GM12878 (cell line): ENCODE measurements at regions not wholly inside any gene's neighbourhood (a gene's known extent, or its start where the extent isn't known, plus 50 kb on each side); places are given as distances from the start of the nearest gene placed in this dataset.

Experiments
- ATAC-seq: fragments of 200-7000 bp; cut with Tn5 transposase; 3 replicates; pipeline ENCODE4 v1.9.1; 2020; ENCODE audit warnings: mild to moderate bottlenecking, moderate library complexity
- BruUV-seq: library from RNA; stranded (reverse); fragments of 400-500 nt; replicated peaks from 2 replicates; lab custom pipeline; 2021; lab: Mats Ljungman, UMichigan
- CTCF ChIA-PET: fragments of 300-600 bp; sonication (Branson Sonifier 250); formaldehyde crosslinking; extraction: SDS; loops from one replicate; lab custom pipeline; 2021; ENCODE audit warnings: inconsistent platforms; lab: Yijun Ruan, JAX
- POLR2A ChIA-PET: fragments of 350-600 bp; formaldehyde crosslinking; extraction: SDS; loops from one replicate; lab custom pipeline; 2021; ENCODE audit warnings: inconsistent platforms; lab: Charles Lee
- RAD21 ChIA-PET: fragments of 300-600 bp; sonication (Branson Sonifier 250); formaldehyde crosslinking; loops from one replicate; lab custom pipeline; 2023; ENCODE audit warnings: antibody characterized with exemption; ENCODE audit not compliant: unreplicated experiment; lab: Charles Lee
- SMC1A ChIA-PET: fragments of 300-600 bp; sonication (Branson Sonifier 250); formaldehyde crosslinking; loops from one replicate; lab custom pipeline; 2023; ENCODE audit not compliant: unreplicated experiment, uncharacterized antibody; lab: Charles Lee
- DNase-seq: peaks from one replicate; pipeline ENCODE4 v3.0.0-alpha.2; 2011; ENCODE audit warnings: low read depth, low spot score
- FAIRE-seq: peaks from 3 replicates; lab custom pipeline; 2011; peaks lifted over from hg19 to GRCh38; lab: Jason Lieb, UNC
- H2AFZ ChIP-seq: 2 replicates; pipeline ENCODE4 v1.6.0; 2011; ENCODE audit warnings: low read depth, low read length, control low read depth; ENCODE audit not compliant: control insufficient read depth
- H3K27ac ChIP-seq: 2 replicates; pipeline ENCODE4 v1.5.1; 2011; ENCODE audit warnings: control low read depth; ENCODE audit not compliant: control insufficient read depth, insufficient read depth
- H3K27me3 ChIP-seq, 2 experiments: replicated peaks in 1 of 2; 2 replicates each; pipeline versions ENCODE4 v1.6.0 to v1.6.1; 2011; ENCODE audit warnings: low read length in 1 of 2; ENCODE audit not compliant: control insufficient read depth in 2 of 2, insufficient read depth in 2 of 2
- H3K36me3 ChIP-seq, 2 experiments: 2 replicates each; pipeline ENCODE4 v1.5.1; 2011; ENCODE audit warnings: low read length in 1 of 2; ENCODE audit not compliant: control insufficient read depth in 2 of 2, insufficient read depth in 2 of 2
- H3K4me1 ChIP-seq: 2 replicates; pipeline ENCODE4 v1.6.1; 2011; ENCODE audit warnings: mild to moderate bottlenecking, low read length, moderate library complexity, mixed read lengths; ENCODE audit not compliant: control insufficient read depth, insufficient read depth
- H3K4me2 ChIP-seq: 2 replicates; pipeline ENCODE4 v1.6.0; 2011; ENCODE audit warnings: control low read depth; ENCODE audit not compliant: control insufficient read depth, insufficient read depth
- H3K4me3 ChIP-seq: fragments of 200-600 bp; sonication (generic); 2 replicates; pipeline ENCODE4 v1.5.1; 2016
- H3K79me2 ChIP-seq: 2 replicates; pipeline ENCODE4 v1.6.0; 2011; ENCODE audit warnings: low read length; ENCODE audit not compliant: control insufficient read depth, insufficient read depth
- H3K9ac ChIP-seq: 2 replicates; pipeline ENCODE4 v1.8.0; 2011; ENCODE audit warnings: low read length, control low read depth, mixed read lengths; ENCODE audit not compliant: control insufficient read depth, insufficient read depth
- H3K9me3 ChIP-seq: replicated peaks from 3 replicates; pipeline ENCODE4 v1.5.1; 2011; ENCODE audit warnings: mild to moderate bottlenecking, low read length; ENCODE audit not compliant: control insufficient read depth, insufficient read depth
- H4K20me1 ChIP-seq: 2 replicates; pipeline ENCODE4 v1.6.0; 2011; ENCODE audit not compliant: control insufficient read depth, insufficient read depth
- ATF2 ChIP-seq: IDR thresholded peaks from 2 replicates; pipeline ENCODE4 v1.6.1; 2012; ENCODE audit warnings: low read length, inconsistent platforms
- CHD2 ChIP-seq: IDR thresholded peaks from 2 replicates; pipeline ENCODE4 v1.6.1; 2011; ENCODE audit warnings: low read depth, low read length, improper control_type of control experiment, borderline replicate concordance
- FOS ChIP-seq: IDR thresholded peaks from 3 replicates; pipeline ENCODE4 v1.6.1; 2011; ENCODE audit warnings: borderline replicate concordance; ENCODE audit not compliant: insufficient read length; ENCODE audit errors: extremely low read depth
- MEF2B ChIP-seq: fragments of 450-650 bp; IDR thresholded peaks from 2 replicates; pipeline ENCODE4 v1.6.1; 2018; ENCODE audit warnings: mild to moderate bottlenecking, moderate library complexity; ENCODE audit not compliant: partially characterized antibody, poor library complexity, severe bottlenecking
- NR2F1 ChIP-seq: fragments of 450-650 bp; conservative IDR thresholded peaks from 2 replicates; pipeline ENCODE4 v1.6.1; 2017; ENCODE audit warnings: mild to moderate bottlenecking
- RAD51 ChIP-seq: fragments of 450-650 bp; IDR thresholded peaks from 2 replicates; pipeline ENCODE4 v1.6.1; 2016; ENCODE audit warnings: moderate library complexity, mild to moderate bottlenecking, inconsistent platforms
- RELB ChIP-seq: fragments of 450-650 bp; IDR thresholded peaks from 2 replicates; pipeline ENCODE4 v1.6.1; 2017; ENCODE audit warnings: low read depth, mild to moderate bottlenecking, moderate library complexity
- SIX5 ChIP-seq: IDR thresholded peaks from 2 replicates; pipeline ENCODE4 v1.6.1; 2011; ENCODE audit warnings: mild to moderate bottlenecking, low read depth, low read length, moderate library complexity; ENCODE audit not compliant: severe bottlenecking
- SMC3 ChIP-seq: IDR thresholded peaks from 2 replicates; pipeline ENCODE4 v1.6.1; 2011; ENCODE audit warnings: low read length, improper control_type of control experiment, borderline replicate concordance
- STAT3 ChIP-seq: IDR thresholded peaks from 2 replicates; pipeline ENCODE4 v1.6.1; 2011; ENCODE audit warnings: low read depth, low read length, improper control_type of control experiment
- TARDBP ChIP-seq: IDR thresholded peaks from 2 replicates; pipeline ENCODE4 v1.6.1; 2016; ENCODE audit warnings: borderline replicate concordance
- TBL1XR1 ChIP-seq: IDR thresholded peaks from 2 replicates; pipeline ENCODE4 v1.6.1; 2012; ENCODE audit warnings: low read depth, low read length, improper control_type of control experiment
- TCF7 ChIP-seq: IDR thresholded peaks from 2 replicates; pipeline ENCODE4 v1.6.1; 2014; ENCODE audit warnings: antibody characterized with exemption, borderline replicate concordance
- ZNF384 ChIP-seq: IDR thresholded peaks from 2 replicates; pipeline ENCODE4 v1.6.1; 2012; ENCODE audit warnings: low read depth, mild to moderate bottlenecking, low read length, improper control_type of control experiment, borderline replicate concordance
- ZNF592 ChIP-seq: fragments of 450-650 bp; IDR thresholded peaks from 2 replicates; pipeline ENCODE4 v1.6.1; 2017; ENCODE audit warnings: mild to moderate bottlenecking, moderate library complexity
- WGBS: methylation state at CpG from one replicate; pipeline ENCODE4 v1.1.6; 2016; ENCODE audit warnings: low lambda C conversion rate; ENCODE audit not compliant: insufficient replicate concordance, insufficient coverage; ENCODE audit errors: missing lambda C conversion rate; 5-methylcytosine and 5-hydroxymethylcytosine counted together
- in situ Hi-C: fragments of 300-500 bp; cut with MboI; formaldehyde crosslinking; loops from 9 replicates; pipeline ENCODE4 v1.14.3; 2018; ENCODE audit warnings: mixed read lengths
- intact Hi-C: fragments of 100-400 bp; cut with micrococcal nuclease; formaldehyde crosslinking; loops from one replicate; pipeline ENCODE4 v1.14.2; 2022; ENCODE audit not compliant: unreplicated experiment

GRCh38 chr10:108275895-108276685 lies 1111.6 kb upstream of the SORCS1 start (continued):
- TF ChIP-seq SMC3 = no peak

- 12% methylated on average over 3 of the region's 3 CpGs for WGBS
- no peak for ATAC-seq
- Histone ChIP-seq H3K27ac (no peak overlapping the region), H3K36me3 (no peaks in the 10 kb centered on the region), H3K9ac (no peak overlapping the region), H3K27me3 (no peaks in the 10 kb centered on the region), H3K4me1 (no peaks in the 10 kb centered on the region), H3K79me2 (no peaks in the 10 kb centered on the region), H4K20me1 (no peaks in the 10 kb centered on the region), H3K9me3 (no peaks in the 10 kb centered on the region), H3K4me2 (no peak overlapping the region), H3K4me3 (no peak overlapping the region), H2AFZ (no peak overlapping the region)
- ChIA-PET CTCF (interaction anchor here (1.1 kb wide), 1 partner anchor 11 kb away, joined by 3 read pairs; no protein-coding TSS in a partner anchor), SMC1A (interaction anchor here (1.2 kb wide), 1 partner anchor 56 kb away, joined by 3 read pairs; no protein-coding TSS in a partner anchor), POLR2A (no interaction called here), RAD21 (no interaction called here)
- in situ Hi-C loops = no loop called here
- intact Hi-C loops = no loop called here
- FAIRE-seq = no peak
- DNase-seq = no peak
- BruUV-seq = no TSS peak
- TF ChIP-seq TCF7 (no peak), RELB (no peak), MEF2B (no peak), CHD2 (no peak), SIX5 (no peak), TBL1XR1 (no peak), ZNF384 (no peak), ZNF592 (no peak), TARDBP (no peak), STAT3 (no peak), NR2F1 (no peak), FOS (no peak), RAD51 (no peak), ATF2 (no peak)
Measured at GRCh38 chr10:108260383-108260906, 1095.9 kb upstream of the SORCS1 start.
